ENCODE measurements at regions not wholly inside any gene's neighbourhood (a gene's known extent, or its start where the extent isn't known, plus 50 kb on each side); places are given as distances from the start of the nearest gene placed in this dataset.
"Not testable (repeated sequence)": the region's sequence is repeated elsewhere in the genome, so short reads cannot be mapped to it uniquely, and the experiment has no call there.

GRCh38 chr18:30698571-30698970 lies 344.0 kb downstream of the DSC3 start:
- DNase-seq: no peak

DNA sequence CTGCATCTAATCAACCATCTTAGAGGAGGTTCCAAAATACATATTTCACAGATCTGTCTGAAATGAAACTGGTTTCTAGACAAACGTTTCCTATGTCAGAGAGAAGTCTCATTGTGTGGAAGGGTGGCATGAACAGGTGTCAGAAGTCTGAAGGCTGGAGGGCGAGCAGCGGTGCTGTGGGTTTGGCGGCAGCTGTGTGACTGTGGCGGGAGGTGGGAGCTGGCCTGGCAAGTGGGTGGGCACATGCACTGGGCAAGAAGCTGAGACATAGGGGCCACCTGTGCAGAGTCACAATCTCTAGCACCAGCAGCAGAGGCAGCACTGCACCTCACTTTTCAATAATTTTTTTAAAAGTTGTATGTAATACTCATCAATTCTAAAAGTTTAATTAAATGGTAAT lies 346.3 kb downstream of the DSC3 start:
- no peak for DNase-seq

- no peak for DNase-seq
Observed at GRCh38 chr18:30694773-30695172, 347.8 kb downstream of the DSC3 start.

GRCh38 chr18:30689216-30689615 lies 353.3 kb downstream of the DSC3 start:
- no peak for DNase-seq

DNA sequence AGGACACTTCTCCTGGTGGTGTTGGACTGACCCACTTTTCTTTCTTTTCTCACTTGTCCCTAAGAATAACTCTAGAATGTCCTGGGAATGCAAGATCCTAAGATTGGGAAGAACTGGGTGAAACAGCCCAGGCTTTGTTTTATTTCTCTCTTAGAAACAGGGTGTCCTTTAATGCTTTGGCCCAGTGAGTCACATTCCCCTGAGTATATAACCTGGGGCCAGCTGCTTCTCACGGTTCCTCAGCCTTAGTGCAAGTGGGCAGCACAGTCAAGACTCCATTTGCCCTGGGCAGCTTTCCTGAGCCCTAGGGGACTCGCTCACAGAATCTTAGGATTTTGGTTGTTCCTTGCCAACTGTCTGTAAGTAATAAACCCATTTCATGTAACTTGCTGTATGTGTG lies 355.0 kb downstream of the DSC3 start:
- no peak for DNase-seq

GRCh38 chr18:30684825-30685481 lies 357.6 kb downstream of the DSC3 start:
- no peak for DNase-seq

GRCh38 chr18:30683836-30684235 lies 358.7 kb downstream of the DSC3 start:
- no peak for DNase-seq

DNA sequence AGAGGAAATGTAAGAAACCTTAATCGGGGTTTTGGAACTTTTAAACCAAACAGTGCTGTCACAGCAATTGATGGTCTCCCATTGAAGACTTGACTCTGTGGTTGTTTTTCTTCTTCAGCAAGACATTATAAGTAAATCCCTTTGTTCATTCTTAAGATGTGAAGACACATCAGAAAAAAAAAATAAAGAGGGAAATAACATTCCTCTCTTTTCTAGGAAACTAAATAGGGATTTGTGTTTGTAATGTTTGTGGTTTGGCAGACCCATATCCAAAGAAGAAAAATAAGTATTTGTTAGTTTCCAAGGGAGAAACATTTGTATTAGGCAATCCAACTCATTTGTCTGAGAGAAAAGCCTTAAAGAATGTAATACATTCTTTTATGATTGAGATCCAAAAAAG lies 359.9 kb downstream of the DSC3 start:
- DNase-seq: no peak

DNA sequence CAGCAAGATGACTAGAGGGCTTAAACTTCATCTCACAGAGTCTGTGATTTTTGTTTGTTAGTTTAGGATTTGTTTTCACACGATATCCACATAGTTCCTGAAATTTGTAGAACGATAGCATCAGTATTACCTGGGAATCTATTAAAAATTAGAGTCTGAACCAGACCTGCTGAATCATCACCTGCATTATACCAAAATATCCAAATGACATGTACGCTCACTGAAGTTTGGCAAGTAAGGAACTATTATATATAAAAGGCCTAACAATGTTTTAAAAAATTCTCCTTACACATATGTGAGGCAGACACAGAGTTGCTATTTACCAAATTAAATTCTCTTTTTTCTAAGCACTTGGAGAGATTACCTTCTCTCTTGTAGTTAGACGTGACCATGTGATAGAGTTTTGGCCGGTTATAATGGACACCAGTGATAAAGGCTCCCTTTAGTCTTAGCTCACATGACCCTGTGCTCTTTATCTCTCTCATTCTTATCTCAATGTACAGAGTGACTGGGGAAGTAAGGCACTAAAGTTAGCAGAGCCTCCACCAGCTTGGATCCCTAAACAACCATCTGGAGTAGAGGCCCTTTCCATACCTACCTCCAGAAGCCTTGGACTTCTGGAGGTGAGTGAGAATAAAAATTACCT lies 363.1 kb downstream of the DSC3 start:
- no peak for DNase-seq

DNA sequence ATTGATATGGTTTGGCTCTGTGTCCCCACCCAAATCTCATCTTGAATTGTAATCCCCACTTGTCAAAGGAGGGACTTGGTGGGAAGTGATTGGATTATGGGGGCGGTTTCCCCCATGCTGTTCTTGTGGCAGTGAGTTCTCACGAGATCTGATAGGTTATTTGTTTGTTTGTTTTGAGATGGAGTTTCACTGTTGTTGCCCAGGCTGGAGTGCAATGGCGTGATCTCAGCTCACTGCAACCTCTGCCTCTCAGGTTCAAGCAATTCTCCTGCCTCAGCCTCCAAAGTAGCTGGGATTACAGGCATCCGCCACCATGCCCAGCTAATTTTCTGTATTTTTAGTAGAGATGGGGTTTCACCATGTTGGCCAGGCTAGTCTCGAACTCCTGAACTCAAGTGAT lies 364.7 kb downstream of the DSC3 start:
- DNase-seq: not testable (repeated sequence)

- no peak for DNase-seq
Observed at GRCh38 chr18:30676053-30676480, 366.5 kb downstream of the DSC3 start.

DNA sequence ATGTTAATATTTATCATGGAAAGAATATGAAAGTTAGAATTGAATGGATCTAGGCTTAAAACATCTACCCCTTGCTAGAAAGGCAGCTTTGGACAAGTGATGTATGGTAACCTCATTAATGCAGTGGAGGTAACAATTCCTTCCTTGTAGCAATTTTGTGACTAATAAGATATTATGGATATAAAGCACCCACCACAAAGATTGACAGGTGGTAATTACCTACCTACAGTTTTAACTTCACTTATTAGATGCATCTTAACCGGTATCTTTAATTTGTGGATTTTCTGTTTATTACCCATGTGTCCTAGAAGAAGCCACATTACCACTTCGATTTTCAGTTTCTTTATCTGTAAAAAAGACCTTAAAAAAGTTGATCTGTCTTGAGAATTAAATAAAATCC lies 367.0 kb downstream of the DSC3 start:
- DNase-seq: no peak

DNA sequence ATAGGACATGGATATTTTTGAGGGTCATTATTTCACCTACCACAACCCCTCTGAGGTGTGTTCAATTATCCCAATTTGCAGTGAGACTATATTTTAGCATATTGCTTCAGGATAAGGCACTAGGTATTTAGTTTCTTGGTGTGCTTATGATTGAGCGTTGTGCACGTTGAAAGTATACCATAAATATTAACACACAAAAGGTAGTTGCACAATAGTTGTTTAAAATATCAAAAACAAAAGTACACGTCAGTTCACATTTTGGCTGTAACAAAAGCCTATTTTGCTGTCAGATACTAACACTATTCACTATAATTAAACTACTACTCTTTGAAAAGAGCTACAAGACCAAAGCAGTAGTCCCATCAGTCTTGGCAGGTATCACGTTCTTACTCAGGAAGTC lies 367.5 kb downstream of the DSC3 start:
- no peak for DNase-seq

GRCh38 chr18:30674596-30674995 lies 367.9 kb downstream of the DSC3 start:
- no peak for DNase-seq

DNA sequence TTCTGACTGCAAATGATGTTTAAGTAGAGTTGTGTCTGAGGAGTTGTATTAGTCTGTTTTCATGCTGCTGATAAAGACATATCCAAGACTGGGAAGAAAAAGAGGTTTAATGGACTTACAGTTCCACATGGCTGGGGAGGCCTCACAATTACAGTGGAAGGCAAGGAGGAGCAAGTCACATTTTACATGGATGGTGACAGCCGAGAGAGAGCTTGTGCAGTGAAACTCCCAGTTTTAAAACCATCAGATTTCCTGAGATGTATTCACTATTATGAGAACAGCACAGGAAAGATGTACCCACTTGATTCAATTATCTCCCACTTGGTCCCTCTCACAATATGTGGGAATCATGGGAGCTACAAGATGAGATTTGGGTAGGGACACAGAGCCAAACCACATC lies 370.1 kb downstream of the DSC3 start:
- not testable (repeated sequence) for DNase-seq

GRCh38 chr18:30658306-30658705 lies 384.2 kb downstream of the DSC3 start:
- no peak for DNase-seq

DNA sequence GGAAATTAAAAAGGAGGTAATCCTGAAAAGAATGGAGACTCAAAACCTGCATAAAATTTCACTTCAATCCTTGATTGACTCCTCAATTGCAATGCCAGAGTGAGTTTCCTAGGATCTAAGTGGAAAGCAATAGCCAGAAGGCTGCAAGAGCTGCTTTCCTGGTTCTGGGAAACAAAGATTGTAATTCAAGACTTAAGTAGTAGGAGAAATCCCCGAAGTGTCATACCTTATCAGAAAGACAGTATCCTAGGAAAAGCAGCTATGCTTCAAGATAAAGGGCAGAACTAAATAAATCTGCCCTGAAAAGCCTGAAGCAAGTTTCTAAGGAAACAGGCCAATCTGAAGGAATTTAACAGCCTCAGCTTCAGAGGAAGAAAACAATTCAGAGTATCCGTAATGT lies 390.2 kb downstream of the DSC3 start:
- no peak for DNase-seq

- DNase-seq: no peak
Observed at GRCh38 chr18:30650499-30650898, 392.0 kb downstream of the DSC3 start.

DNA sequence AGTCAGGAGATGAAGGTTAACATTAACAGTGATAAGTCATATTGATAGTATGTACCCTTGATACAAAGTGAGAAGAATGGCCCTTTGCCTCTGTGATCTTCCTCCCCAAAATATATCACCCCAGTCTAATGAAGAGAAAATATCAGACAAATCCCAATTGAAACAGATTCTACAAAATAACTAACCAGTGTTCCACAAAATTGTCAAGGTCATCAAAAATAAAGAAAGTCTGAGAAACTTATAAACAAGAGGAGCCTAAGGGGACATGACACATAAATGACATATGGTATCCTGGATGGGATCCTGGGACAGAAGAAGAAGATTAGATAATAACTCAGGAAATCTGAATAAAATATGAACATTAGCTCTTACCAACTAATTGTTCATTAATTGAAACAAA lies 398.4 kb downstream of the DSC3 start:
- no peak for DNase-seq

DNA sequence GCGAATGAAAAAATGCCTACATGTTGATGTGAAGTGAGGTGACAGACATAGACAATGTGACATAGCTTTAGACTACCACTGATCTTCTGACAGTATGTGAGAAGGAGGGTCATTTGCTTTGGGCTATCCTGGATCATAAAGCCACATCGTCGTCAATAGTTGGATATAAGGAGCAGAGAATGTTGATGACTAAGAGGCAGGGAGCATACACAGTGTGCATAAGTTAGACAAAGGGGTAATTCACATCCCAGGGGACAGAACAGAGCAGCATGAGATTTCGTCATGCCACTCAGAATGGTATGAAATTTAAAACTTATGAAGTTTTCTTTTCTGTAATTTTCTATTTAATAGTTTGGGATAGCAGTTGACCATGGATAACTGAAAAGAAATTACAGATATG lies 403.2 kb downstream of the DSC3 start:
- DNase-seq: no peak

DNA sequence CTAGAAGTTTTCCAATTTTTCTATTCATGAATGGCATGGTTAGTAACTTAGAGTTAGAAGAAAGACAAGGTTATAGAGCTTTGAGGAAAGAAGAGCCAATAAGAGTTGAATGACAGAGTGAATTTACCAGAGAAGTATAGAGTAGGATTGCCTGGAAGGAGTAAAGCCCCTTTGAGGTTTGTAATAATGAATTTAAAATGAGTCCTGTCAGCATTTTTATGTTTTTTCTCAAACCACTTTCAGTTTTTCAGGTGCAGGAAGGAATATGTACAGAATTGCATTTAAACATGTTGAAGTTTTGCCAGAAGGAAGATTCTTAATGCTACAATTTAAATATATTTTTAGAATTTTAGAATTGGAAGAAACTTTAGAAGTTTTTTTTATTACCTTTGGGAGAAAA lies 408.3 kb downstream of the DSC3 start:
- DNase-seq: no peak

DNA sequence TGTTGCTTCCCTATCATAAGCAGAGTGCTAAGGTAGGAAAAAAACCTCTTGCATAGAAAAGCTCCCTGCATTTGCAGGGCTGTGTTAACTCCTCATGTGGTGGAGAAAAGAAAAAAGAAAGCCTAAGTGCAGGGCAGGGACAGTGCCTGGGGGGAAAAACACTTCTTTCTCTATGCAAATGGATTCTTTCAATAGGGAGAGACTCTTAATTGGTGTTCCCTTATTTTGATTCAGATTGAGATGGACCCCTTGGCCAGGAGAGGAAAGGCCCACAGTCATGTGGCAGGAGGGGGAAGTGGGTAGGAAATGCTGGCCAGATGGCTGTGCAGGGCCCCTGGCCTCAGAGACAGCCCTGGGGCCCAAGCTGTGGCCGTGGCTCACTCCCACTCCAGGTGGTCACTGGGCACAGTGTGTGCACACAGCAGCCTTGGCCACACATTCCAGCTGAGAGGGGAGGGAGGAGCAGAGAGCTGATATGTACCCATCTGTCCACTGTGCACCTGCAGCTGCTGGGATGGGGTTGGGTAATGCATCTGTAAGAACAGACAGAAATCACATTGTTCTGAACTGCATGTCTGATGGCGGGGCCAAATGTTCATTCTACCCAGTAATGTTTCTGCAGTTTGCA lies 410.4 kb downstream of the DSC3 start:
- DNase-seq: no peak

DNA sequence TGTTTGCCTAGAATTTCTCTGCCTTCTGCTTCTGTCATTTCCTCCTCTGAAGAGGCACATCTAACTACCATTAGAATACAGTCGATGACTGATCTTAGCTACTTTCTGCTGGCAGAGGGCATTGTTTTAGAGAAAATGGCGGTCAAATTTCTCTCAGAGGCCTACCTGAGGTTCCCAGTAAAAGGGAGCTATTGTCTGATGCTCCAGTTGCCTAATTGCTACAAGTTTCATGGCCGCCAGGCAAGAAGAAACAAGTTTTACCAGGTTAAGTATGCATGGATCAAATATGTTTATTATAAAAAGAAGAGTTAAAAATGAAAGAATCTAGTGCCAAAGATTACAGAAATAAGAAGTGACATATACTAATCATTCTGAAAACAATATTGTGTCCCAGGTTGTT lies 416.6 kb downstream of the DSC3 start:
- DNase-seq: no peak

DNA sequence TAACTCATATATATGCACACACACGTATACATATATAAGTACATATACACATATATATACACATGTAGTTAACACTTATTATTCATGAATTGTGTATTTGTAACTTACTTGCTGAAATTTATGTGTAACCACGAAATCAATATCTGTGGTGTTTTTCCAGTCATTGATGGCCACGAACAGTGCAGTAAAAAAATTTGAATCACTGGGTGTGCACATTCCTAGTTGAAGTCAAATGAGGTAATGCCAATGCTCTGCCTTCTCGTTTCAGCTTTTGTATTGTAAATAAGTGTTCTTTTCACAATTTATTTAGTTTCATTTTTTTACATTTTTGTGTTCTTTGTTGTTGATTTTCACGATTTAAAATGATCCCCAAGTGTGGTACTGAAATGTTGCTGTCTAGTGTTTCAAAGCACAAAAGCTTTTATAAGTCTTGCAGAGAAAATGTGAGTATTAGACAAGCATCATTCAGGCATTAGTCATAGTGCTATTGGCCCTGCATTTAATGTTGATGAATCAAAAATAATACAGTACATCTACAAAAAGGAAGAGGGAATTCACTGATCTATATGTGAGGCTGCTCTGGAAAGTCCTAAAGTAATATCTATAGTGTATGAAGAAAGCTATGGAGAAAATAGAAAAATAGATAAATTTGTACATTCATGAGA lies 419.0 kb downstream of the DSC3 start:
- no peak for DNase-seq
